H1 (cell line): ENCODE measurements at regions not wholly inside any gene's neighbourhood (a gene's known extent, or its start where the extent isn't known, plus 50 kb on each side); places are given as distances from the start of the nearest gene placed in this dataset.

Source experiments
- CTCF ChIA-PET: fragments of 300-600 bp; sonication (Branson Sonifier 250); formaldehyde crosslinking; loops from one replicate; lab custom pipeline; 2021; ENCODE audit not compliant: partially characterized antibody; lab: Charles Lee
- POLR2A ChIA-PET: fragments of 300-600 bp; sonication (Branson Sonifier 250); formaldehyde crosslinking; loops from one replicate; lab custom pipeline; 2021; ENCODE audit warnings: inconsistent platforms; ENCODE audit not compliant: partially characterized antibody; lab: Charles Lee
- DNase-seq, 2 experiments: peaks; one replicate each; pipeline versions ENCODE4 v3.0.0 to v3.0.0-alpha.2; 2010 to 2022; ENCODE audit warnings: low spot score in 2 of 2, low read depth in 1 of 2, mixed read lengths in 1 of 2
- FAIRE-seq: peaks from 2 replicates; lab custom pipeline; 2011; peaks lifted over from hg19 to GRCh38; lab: Jason Lieb, UNC
- H2AFZ ChIP-seq: 2 replicates; pipeline ENCODE4 v1.8.1; 2012; ENCODE audit warnings: low read length, inconsistent platforms
- H2AK5ac ChIP-seq: 2 replicates; pipeline ENCODE4 v1.6.1; 2013; ENCODE audit warnings: low read depth, low read length
- H2BK120ac ChIP-seq: replicated peaks from 2 replicates; pipeline ENCODE3; 2013; ENCODE audit warnings: low read depth, low read length, inconsistent platforms
- H2BK12ac ChIP-seq: 2 replicates; pipeline ENCODE4 v1.6.1; 2013; ENCODE audit warnings: low read depth, low read length
- H2BK15ac ChIP-seq: 2 replicates; pipeline ENCODE4 v1.6.1; 2013; ENCODE audit warnings: low read length
- H2BK20ac ChIP-seq: 2 replicates; pipeline ENCODE4 v1.6.1; 2013; ENCODE audit warnings: low read length
- H2BK5ac ChIP-seq: 2 replicates; pipeline ENCODE4 v1.6.1; 2013; ENCODE audit warnings: low read depth, low read length
- H3K14ac ChIP-seq: 2 replicates; pipeline ENCODE4 v1.6.1; 2013; ENCODE audit warnings: inconsistent platforms; ENCODE audit not compliant: insufficient read length
- H3K18ac ChIP-seq: 2 replicates; pipeline ENCODE4 v1.6.1; 2013; ENCODE audit warnings: low read length; ENCODE audit errors: extremely low read depth
- H3K23ac ChIP-seq: 2 replicates; pipeline ENCODE4 v1.6.1; 2013; ENCODE audit warnings: inconsistent platforms; ENCODE audit not compliant: insufficient read length
- H3K23me2 ChIP-seq: 2 replicates; pipeline ENCODE4 v1.6.1; 2013; ENCODE audit warnings: low read depth, low read length
- H3K27ac ChIP-seq: 2 replicates; pipeline ENCODE4 v1.6.1; 2011; ENCODE audit warnings: low read depth, low read length, inconsistent platforms
- H3K27me3 ChIP-seq, 4 experiments: replicated peaks in 1 of 4; 1 replicate in 1 of 4; 2 replicates in 3 of 4; pipeline versions ENCODE4 v1.6.1 to v1.8.1; 2011 to 2013; ENCODE audit warnings: low read length in 3 of 4, mild to moderate bottlenecking in 3 of 4, inconsistent platforms in 2 of 4, mixed read lengths in 2 of 4, moderate library complexity in 1 of 4; ENCODE audit not compliant: control insufficient read depth in 3 of 4, insufficient read depth in 3 of 4; ENCODE audit errors: extremely low read depth in 1 of 4
- H3K36me3 ChIP-seq, 4 experiments: 2 replicates each; pipeline versions ENCODE4 v1.6.1 to v1.8.1; 2011 to 2013; ENCODE audit warnings: mild to moderate bottlenecking in 4 of 4, low read length in 3 of 4, moderate library complexity in 2 of 4, control low read depth in 1 of 4, inconsistent platforms in 1 of 4; ENCODE audit not compliant: insufficient read depth in 4 of 4, control insufficient read depth in 2 of 4
- H3K4ac ChIP-seq: replicated peaks from 2 replicates; pipeline ENCODE3; 2013; ENCODE audit warnings: low read length, low read depth, mixed read lengths, inconsistent platforms; ENCODE audit not compliant: insufficient read length
- H3K4me1 ChIP-seq, 4 experiments: replicated peaks in 1 of 4; 1 replicate in 1 of 4; 2 replicates in 3 of 4; pipeline versions ENCODE4 v1.6.1 to v1.8.1; 2011 to 2013; ENCODE audit warnings: low read length in 3 of 4, inconsistent platforms in 2 of 4, mixed read lengths in 1 of 4; ENCODE audit not compliant: insufficient read depth in 4 of 4, control insufficient read depth in 3 of 4
- H3K4me2 ChIP-seq, 2 experiments: 2 replicates each; pipeline versions ENCODE4 v1.6.1 to v1.8.1; 2011 to 2013; ENCODE audit warnings: low read depth in 2 of 2, low read length in 2 of 2, control low read depth in 1 of 2, inconsistent platforms in 1 of 2, mild to moderate bottlenecking in 1 of 2; ENCODE audit not compliant: insufficient read depth in 1 of 2
- H3K4me3 ChIP-seq, 4 experiments: fragments of 200-600, 300-600 bp in 1 of 4; sonication (generic), shearing (Covaris generic), sonication (Bioruptor Twin) in 1 of 4; 2 replicates each; pipeline versions ENCODE4 v1.5.1 to v1.8.1; 2011 to 2016; ENCODE audit warnings: low read length in 4 of 4, low read depth in 3 of 4, control low read depth in 2 of 4, inconsistent platforms in 2 of 4, mild to moderate bottlenecking in 2 of 4, mixed read lengths in 1 of 4, moderate library complexity in 1 of 4; ENCODE audit not compliant: insufficient read depth in 2 of 4; ENCODE audit errors: extremely low read depth in 1 of 4
- H3K56ac ChIP-seq: replicated peaks from 2 replicates; pipeline ENCODE3; 2013; ENCODE audit warnings: low read depth, mild to moderate bottlenecking, mixed read lengths, low read length, inconsistent platforms; ENCODE audit not compliant: insufficient read length
- H3K79me1 ChIP-seq: 2 replicates; pipeline ENCODE4 v1.6.1; 2013; ENCODE audit warnings: low read depth, low read length, control low read depth
- H3K79me2 ChIP-seq, 2 experiments: 2 replicates each; pipeline versions ENCODE4 v1.6.1 to v1.8.1; 2012 to 2013; ENCODE audit warnings: low read length in 2 of 2, mild to moderate bottlenecking in 2 of 2, inconsistent platforms in 1 of 2; ENCODE audit not compliant: insufficient read depth in 2 of 2, control insufficient read depth in 1 of 2
- H3K9ac ChIP-seq, 4 experiments: replicated peaks in 1 of 4; 1 replicate in 1 of 4; 2 replicates in 3 of 4; pipeline versions ENCODE4 v1.6.1 to v1.8.1; 2011 to 2013; ENCODE audit warnings: low read depth in 3 of 4, low read length in 3 of 4, control low read depth in 2 of 4, mild to moderate bottlenecking in 2 of 4, moderate library complexity in 2 of 4, inconsistent platforms in 1 of 4; ENCODE audit errors: extremely low read depth in 1 of 4
- H3K9me3 ChIP-seq, 2 experiments: 2 replicates each; pipeline versions ENCODE4 v1.6.1 to v1.8.1; 2012 to 2013; ENCODE audit warnings: mild to moderate bottlenecking in 2 of 2, moderate library complexity in 2 of 2, control low read depth in 1 of 2, inconsistent platforms in 1 of 2, low read depth in 1 of 2, low read length in 1 of 2, mixed read lengths in 1 of 2; ENCODE audit not compliant: insufficient read depth in 2 of 2
- H4K20me1 ChIP-seq, 2 experiments: replicated peaks in 1 of 2; 2 replicates each; pipeline versions ENCODE3 to v1.8.1; 2011 to 2013; ENCODE audit warnings: inconsistent platforms in 2 of 2, low read length in 2 of 2, mild to moderate bottlenecking in 1 of 2; ENCODE audit not compliant: insufficient read depth in 2 of 2, control insufficient read depth in 1 of 2
- H4K5ac ChIP-seq: 2 replicates; pipeline ENCODE4 v1.6.1; 2013; ENCODE audit warnings: low read length, low read depth, mixed read lengths, inconsistent platforms; ENCODE audit not compliant: insufficient read length
- H4K8ac ChIP-seq: 2 replicates; pipeline ENCODE4 v1.8.0; 2013; ENCODE audit warnings: mild to moderate bottlenecking, moderate library complexity, low read length, inconsistent platforms; ENCODE audit not compliant: insufficient read depth; ENCODE audit errors: extremely low read depth
- H4K91ac ChIP-seq: replicated peaks from 2 replicates; pipeline ENCODE3; 2013; ENCODE audit warnings: low read length, mixed read lengths, inconsistent platforms; ENCODE audit not compliant: insufficient read length
- BACH1 ChIP-seq: IDR thresholded peaks from 2 replicates; pipeline ENCODE4 v1.6.1; 2012; ENCODE audit warnings: low read length, improper control_type of control experiment
- BRCA1 ChIP-seq: IDR thresholded peaks from 2 replicates; pipeline ENCODE4 v1.6.1; 2012; ENCODE audit warnings: low read depth, low read length, improper control_type of control experiment
- CBX5 ChIP-seq: fragments of 300-800, 300-1000 bp; sonication (generic); IDR thresholded peaks from 2 replicates; pipeline ENCODE4 v1.7.1; 2016; ENCODE audit warnings: antibody characterized with exemption, low read length, low read depth
- CTBP2 ChIP-seq: IDR thresholded peaks from 2 replicates; pipeline ENCODE4 v1.7.0; 2011; ENCODE audit warnings: borderline replicate concordance, mild to moderate bottlenecking, moderate library complexity, mixed read lengths, low read length; ENCODE audit not compliant: insufficient read depth, insufficient read length
- EGR1 ChIP-seq: IDR thresholded peaks from 2 replicates; pipeline ENCODE4 v1.6.1; 2011; ENCODE audit warnings: low read depth, low read length, borderline replicate concordance
- EP300 ChIP-seq, 2 experiments: IDR thresholded peaks; 1 replicate in 1 of 2; 2 replicates in 1 of 2; pipeline ENCODE4 v1.6.1; 2011 to 2012; ENCODE audit warnings: low read depth in 2 of 2, low read length in 2 of 2, mild to moderate bottlenecking in 2 of 2, borderline replicate concordance in 1 of 2, inconsistent platforms in 1 of 2, moderate library complexity in 1 of 2
- HDAC6 ChIP-seq: IDR thresholded peaks from one replicate; pipeline ENCODE4 v1.7.1; 2012; ENCODE audit warnings: low read depth, mild to moderate bottlenecking, inconsistent platforms, low read length, moderate library complexity
- JUND ChIP-seq: IDR thresholded peaks from 2 replicates; pipeline ENCODE4 v1.6.1; 2011; ENCODE audit warnings: mild to moderate bottlenecking, improper control_type of control experiment, low read length
- KDM1A ChIP-seq: fragments of 200-600, 300-600 bp; sonication (generic); IDR thresholded peaks from 2 replicates; pipeline ENCODE4 v1.7.1; 2016; ENCODE audit warnings: mild to moderate bottlenecking, low read length, borderline replicate concordance
- KDM5A ChIP-seq: fragments of 200-600 bp; IDR thresholded peaks from 2 replicates; pipeline ENCODE4 v1.7.1; 2012; ENCODE audit warnings: mild to moderate bottlenecking, low read length, inconsistent platforms, mixed read lengths
- NANOG ChIP-seq: IDR thresholded peaks from 2 replicates; pipeline ENCODE4 v1.6.1; 2011; ENCODE audit warnings: low read length, low read depth, mild to moderate bottlenecking, inconsistent platforms; ENCODE audit not compliant: insufficient read depth, poor library complexity, severe bottlenecking
- NRF1 ChIP-seq: IDR thresholded peaks from 2 replicates; pipeline ENCODE4 v1.6.1; 2011; ENCODE audit warnings: mild to moderate bottlenecking, low read depth, low read length, improper control_type of control experiment
- POLR2A ChIP-seq, 2 experiments: IDR thresholded peaks; 1 replicate in 1 of 2; 2 replicates in 1 of 2; pipeline ENCODE4 v1.6.1; 2011; ENCODE audit warnings: low read depth in 2 of 2, low read length in 2 of 2, mild to moderate bottlenecking in 2 of 2; ENCODE audit errors: control extremely low read depth in 1 of 2
- SIN3A ChIP-seq, 2 experiments: IDR thresholded peaks in 1 of 2; conservative IDR thresholded peaks in 1 of 2; 2 replicates each; pipeline ENCODE4 v1.6.1; 2011 to 2012; ENCODE audit warnings: low read length in 2 of 2, improper control_type of control experiment in 1 of 2, low read depth in 1 of 2, mild to moderate bottlenecking in 1 of 2
- SRF ChIP-seq: IDR thresholded peaks from 2 replicates; pipeline ENCODE4 v1.6.1; 2011; ENCODE audit warnings: mild to moderate bottlenecking, low read depth, low read length, moderate library complexity
- WGBS, 2 experiments: shearing (Covaris generic) in 1 of 2; methylation state at CpG; one replicate each; pipeline versions ENCODE4 v1.1.6 to v1.1.7; 2013 to 2015; ENCODE audit warnings: low lambda C conversion rate in 2 of 2, mixed read lengths in 2 of 2, inconsistent platforms in 1 of 2, low coverage in 1 of 2, missing lambda C conversion rate in 1 of 2; ENCODE audit not compliant: insufficient replicate concordance in 2 of 2, insufficient coverage in 1 of 2, insufficient read length in 1 of 2; ENCODE audit errors: extremely low coverage in 1 of 2, missing lambda C conversion rate in 1 of 2; 5-methylcytosine and 5-hydroxymethylcytosine counted together

DNA sequence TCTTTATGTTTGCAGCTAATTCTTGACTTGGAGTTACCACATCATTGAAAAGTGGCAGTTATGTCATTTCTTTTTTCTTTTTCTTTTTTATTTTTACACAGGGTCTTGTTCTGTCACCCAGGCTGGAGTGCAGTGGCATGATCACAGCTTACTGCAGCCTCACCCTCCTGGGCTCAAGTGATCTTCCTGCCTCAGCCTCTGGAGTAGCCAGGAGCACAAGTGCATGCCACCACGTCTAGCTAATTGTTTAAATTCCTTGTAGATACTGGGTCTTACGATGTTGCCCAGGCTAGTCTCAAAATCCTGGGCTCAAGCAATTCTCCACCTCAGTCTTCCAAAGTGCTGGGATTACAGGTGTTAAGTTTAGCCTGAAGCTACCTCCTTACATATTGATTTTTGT is 52.1 kb upstream of the KANK4 start:
- Histone ChIP-seq H2BK12ac (no peak overlapping the region), H2AFZ (no peak overlapping the region), H3K14ac (no peak overlapping the region), H2BK120ac (no peak overlapping the region), H3K23ac (no peak overlapping the region), H4K20me1 (no peaks in the 10 kb centered on the region), H3K4me1 (peaks cover 0 to 2% (median 0%) of the 10 kb centered on the region in 4 experiments; a peak in 1 of 7 replicates), H2BK20ac (no peak overlapping the region), H3K79me2 (no peaks in the 10 kb centered on the region), H3K27ac (no peak overlapping the region), H3K79me1 (no peaks in the 10 kb centered on the region), H2BK5ac (no peak overlapping the region), H4K8ac (no peak overlapping the region), H4K5ac (no peak overlapping the region), H2BK15ac (no peak overlapping the region; the same call in 1 of the 2 replicates), H3K4me3 (no peak overlapping the region), H3K9me3 (peaks cover 4 to 5% of the 10 kb centered on the region in 2 experiments; a peak in 2 of 4 replicates), H3K4me2 (no peak overlapping the region), H3K4ac (no peak overlapping the region), H3K27me3 (no peaks in the 10 kb centered on the region), H2AK5ac (no peak overlapping the region), H3K23me2 (no peaks in the 10 kb centered on the region), H4K91ac (no peak overlapping the region), H3K9ac (no peak overlapping the region), H3K56ac (no peak overlapping the region), H3K36me3 (no peaks in the 10 kb centered on the region), H3K18ac (no peak overlapping the region)
- DNase-seq (no peak), FAIRE-seq (no peak)
- ChIA-PET CTCF (interaction anchor here (0.8 to 2.1 kb wide), 5 partner anchors 11 to 227 kb away, joined by 3 to 8 read pairs (median 4); no protein-coding TSS in a partner anchor), POLR2A (no interaction called here)
- 90% methylated on average over 2 of the region's 2 CpGs; no CpG with 5 or more reads in 1 of the 2 experiments for WGBS, 2 experiments
- TF ChIP-seq SIN3A (conservative IDR thresholded peaks at IDR 0.05 in 1 of 2, IDR thresholded peaks at IDR 0.05 in 1 of 2; ENCODE audit: low read depth in 1 of 2, low read length in 2 of 2) (no peak), EGR1 (no peak), NRF1 (no peak), CBX5 (no peak), KDM5A (no peak), HDAC6 (no peak), EP300 (IDR thresholded peaks at IDR 0.05; ENCODE audit: borderline replicate concordance in 1 of 2, low read depth in 2 of 2, low read length in 2 of 2) (no peak), JUND (no peak), BACH1 (no peak), NANOG (no peak), POLR2A (IDR thresholded peaks at IDR 0.05; ENCODE audit: control extremely low read depth in 1 of 2, low read depth in 2 of 2, low read length in 2 of 2) (no peak), KDM1A (no peak), BRCA1 (no peak), SRF (no peak), CTBP2 (no peak)
